Neural progenitor cell (in vitro differentiated cells): ENCODE measurements at regions not wholly inside any gene's neighbourhood (a gene's known extent, or its start where the extent isn't known, plus 50 kb on each side); places are given as distances from the start of the nearest gene placed in this dataset.

Experiments
- DNase-seq: peaks from one replicate; pipeline ENCODE4 v3.0.0-alpha.2; 2016; ENCODE audit warnings: low spot score
- H2AFZ ChIP-seq: fragments of 200-600 bp; sonication (generic); replicated peaks from 2 replicates; pipeline ENCODE4 v1.6.1; 2016; ENCODE audit warnings: antibody characterized with exemption
- H3F3A ChIP-seq: fragments of 200-600 bp; sonication (generic); 2 replicates; pipeline ENCODE4 v1.6.1; 2016; ENCODE audit warnings: antibody characterized with exemption, low read depth
- H3K27ac ChIP-seq: fragments of 200-600 bp; sonication (generic); 2 replicates; pipeline ENCODE4 v1.5.1; 2016; ENCODE audit warnings: mild to moderate bottlenecking
- H3K27me3 ChIP-seq: fragments of 200-600 bp; sonication (generic); 2 replicates; pipeline ENCODE4 v1.6.1; 2016; ENCODE audit warnings: mild to moderate bottlenecking, moderate library complexity
- H3K36me3 ChIP-seq: fragments of 200-600 bp; sonication (generic); 2 replicates; pipeline ENCODE4 v1.5.1; 2016
- H3K4me1 ChIP-seq: fragments of 200-600 bp; sonication (generic); 2 replicates; pipeline ENCODE4 v1.6.1; 2016; ENCODE audit warnings: mixed run types
- H3K4me2 ChIP-seq: fragments of 200-600 bp; sonication (generic); 2 replicates; pipeline ENCODE4 v1.6.1; 2016
- H3K4me3 ChIP-seq: fragments of 200-600 bp; sonication (generic); 2 replicates; pipeline ENCODE4 v1.5.1; 2016
- H3K79me2 ChIP-seq: fragments of 200-600 bp; sonication (generic); 2 replicates; pipeline ENCODE4 v1.6.1; 2016; ENCODE audit warnings: low read depth
- H3K9ac ChIP-seq: fragments of 200-600 bp; sonication (generic); 2 replicates; pipeline ENCODE4 v1.6.1; 2016
- H3K9me3 ChIP-seq: fragments of 200-600 bp; sonication (generic); 2 replicates; pipeline ENCODE4 v1.5.1; 2016; ENCODE audit warnings: low read depth
- H4K20me1 ChIP-seq: fragments of 200-600 bp; sonication (generic); 2 replicates; pipeline ENCODE4 v1.6.1; 2016; ENCODE audit warnings: low read depth
- H3K27ac Mint-ChIP-seq: 3 replicates; pipeline ENCODE4 v1.8.0; 2021; ENCODE audit warnings: mixed read lengths
- H3K27me3 Mint-ChIP-seq: 2 replicates; pipeline ENCODE4 v1.8.0; 2022; ENCODE audit warnings: low read depth, mild to moderate bottlenecking, inconsistent platforms, moderate library complexity, mixed read lengths; ENCODE audit not compliant: insufficient read depth
- H3K36me3 Mint-ChIP-seq: 3 replicates; pipeline ENCODE4 v1.8.0; 2021; ENCODE audit warnings: mixed read lengths
- H3K4me1 Mint-ChIP-seq: 3 replicates; pipeline ENCODE4 v1.8.0; 2021; ENCODE audit warnings: mixed read lengths
- H3K4me3 Mint-ChIP-seq: 3 replicates; pipeline ENCODE4 v1.8.0; 2021; ENCODE audit warnings: mild to moderate bottlenecking, moderate library complexity, mixed read lengths
- H3K9me3 Mint-ChIP-seq: 3 replicates; pipeline ENCODE4 v1.8.0; 2020; ENCODE audit warnings: mixed read lengths
- EZH2 ChIP-seq: fragments of 200-600 bp; sonication (generic); IDR thresholded peaks from 2 replicates; pipeline ENCODE4 v1.6.1; 2017; ENCODE audit warnings: antibody characterized with exemption, mild to moderate bottlenecking, moderate library complexity
- EZH2phosphoT487 ChIP-seq: fragments of 200-600 bp; sonication (generic); IDR thresholded peaks from 2 replicates; pipeline ENCODE4 v1.6.1; 2017; ENCODE audit warnings: antibody characterized with exemption
- TF ChIP-seq, protein P1 (sequence below): fragments of 200-600 bp; sonication (generic); IDR thresholded peaks from 2 replicates; pipeline ENCODE4 v1.5.1; 2017; ENCODE audit warnings: antibody characterized with exemption, mild to moderate bottlenecking

DNA sequence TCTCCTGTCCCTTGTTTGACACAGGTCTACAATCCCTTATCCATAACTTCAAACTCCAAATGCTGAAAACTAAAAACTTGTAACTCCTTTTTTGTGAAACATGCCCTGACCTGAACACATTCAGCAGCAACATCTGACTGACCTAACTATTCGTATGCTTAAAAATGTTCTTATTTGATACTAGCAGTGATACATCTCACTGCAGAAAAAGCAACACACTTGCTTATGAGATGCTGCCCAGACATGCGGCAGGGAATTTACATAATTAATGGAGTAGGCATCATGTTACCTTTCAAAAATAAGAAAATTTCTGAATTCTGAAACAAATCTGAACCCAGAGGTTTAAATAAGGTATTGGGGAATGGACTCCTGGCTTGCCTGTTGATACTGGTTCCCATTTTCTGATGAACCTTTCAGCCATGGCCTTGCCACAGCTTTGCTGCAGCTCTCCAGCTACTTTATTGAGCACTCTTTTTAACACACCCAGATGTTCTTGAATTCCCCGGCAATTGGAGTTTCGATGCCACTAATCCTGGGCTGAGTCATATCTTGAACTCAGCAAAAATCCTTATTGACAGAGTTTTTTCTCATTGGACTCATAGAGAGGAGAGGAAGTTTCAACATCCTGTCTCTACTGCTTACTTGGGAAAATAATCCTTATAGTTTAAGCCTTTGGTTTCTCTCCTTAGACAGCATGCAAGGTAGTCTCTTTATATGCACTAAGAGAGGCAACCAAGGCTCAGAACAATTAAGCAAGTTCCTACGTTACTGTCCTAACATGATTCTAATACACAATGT is 296.6 kb upstream of the LMCD1 start:
- no peak overlapping the region for H3K27ac ChIP-seq
- H3K4me3 ChIP-seq: no peak overlapping the region
- no peak overlapping the region for H3K4me3 Mint-ChIP-seq
- H3K36me3 Mint-ChIP-seq: no peaks in the 10 kb centered on the region
- no peak overlapping the region for H3K27ac Mint-ChIP-seq
- H3K36me3 ChIP-seq: no peaks in the 10 kb centered on the region
- H3K27me3 ChIP-seq: no peaks in the 10 kb centered on the region
- H4K20me1 ChIP-seq: no peaks in the 10 kb centered on the region
- H3K9me3 Mint-ChIP-seq: no peaks in the 10 kb centered on the region
- H3K79me2 ChIP-seq: no peaks in the 10 kb centered on the region
- no peaks in the 10 kb centered on the region for H3K9me3 ChIP-seq
- H3K4me1 Mint-ChIP-seq: peaks cover 22% of the 10 kb centered on the region
- H3K4me2 ChIP-seq: no peak overlapping the region
- DNase-seq: no peak
- no peaks in the 10 kb centered on the region for H3K4me1 ChIP-seq
- H3F3A ChIP-seq: no peaks in the 10 kb centered on the region
- H2AFZ ChIP-seq: no peak overlapping the region
- no peak overlapping the region for H3K9ac ChIP-seq
- TF ChIP-seq EZH2: no peak
- TF ChIP-seq, protein P1, sequence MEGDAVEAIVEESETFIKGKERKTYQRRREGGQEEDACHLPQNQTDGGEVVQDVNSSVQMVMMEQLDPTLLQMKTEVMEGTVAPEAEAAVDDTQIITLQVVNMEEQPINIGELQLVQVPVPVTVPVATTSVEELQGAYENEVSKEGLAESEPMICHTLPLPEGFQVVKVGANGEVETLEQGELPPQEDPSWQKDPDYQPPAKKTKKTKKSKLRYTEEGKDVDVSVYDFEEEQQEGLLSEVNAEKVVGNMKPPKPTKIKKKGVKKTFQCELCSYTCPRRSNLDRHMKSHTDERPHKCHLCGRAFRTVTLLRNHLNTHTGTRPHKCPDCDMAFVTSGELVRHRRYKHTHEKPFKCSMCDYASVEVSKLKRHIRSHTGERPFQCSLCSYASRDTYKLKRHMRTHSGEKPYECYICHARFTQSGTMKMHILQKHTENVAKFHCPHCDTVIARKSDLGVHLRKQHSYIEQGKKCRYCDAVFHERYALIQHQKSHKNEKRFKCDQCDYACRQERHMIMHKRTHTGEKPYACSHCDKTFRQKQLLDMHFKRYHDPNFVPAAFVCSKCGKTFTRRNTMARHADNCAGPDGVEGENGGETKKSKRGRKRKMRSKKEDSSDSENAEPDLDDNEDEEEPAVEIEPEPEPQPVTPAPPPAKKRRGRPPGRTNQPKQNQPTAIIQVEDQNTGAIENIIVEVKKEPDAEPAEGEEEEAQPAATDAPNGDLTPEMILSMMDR: no peak
- no peak for TF ChIP-seq EZH2phosphoT487
- peaks cover 4% of the 10 kb centered on the region for H3K27me3 Mint-ChIP-seq

DNA sequence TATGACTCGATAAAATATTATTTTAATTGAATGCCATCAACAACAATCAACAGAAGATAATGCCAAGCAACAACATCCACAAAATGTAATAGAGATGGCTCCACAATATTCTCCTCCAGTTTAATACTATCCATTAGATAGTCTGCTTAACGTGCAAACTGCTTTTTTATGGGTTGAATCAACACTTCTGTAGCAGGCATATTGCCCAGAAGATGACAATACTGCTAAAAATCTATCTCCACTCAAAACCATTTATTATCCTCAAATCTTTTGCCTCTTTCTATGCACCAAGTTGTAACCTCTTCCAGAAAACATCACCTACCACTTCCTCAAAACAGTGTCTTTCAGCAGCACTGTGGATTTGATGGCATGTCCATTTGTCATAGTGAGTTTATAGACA is 295.7 kb upstream of the LMCD1 start:
- Histone ChIP-seq H3K4me2 (no peak overlapping the region), H4K20me1 (no peaks in the 10 kb centered on the region)
- H3K27me3 Mint-ChIP-seq: peaks cover 4% of the 10 kb centered on the region

DNA sequence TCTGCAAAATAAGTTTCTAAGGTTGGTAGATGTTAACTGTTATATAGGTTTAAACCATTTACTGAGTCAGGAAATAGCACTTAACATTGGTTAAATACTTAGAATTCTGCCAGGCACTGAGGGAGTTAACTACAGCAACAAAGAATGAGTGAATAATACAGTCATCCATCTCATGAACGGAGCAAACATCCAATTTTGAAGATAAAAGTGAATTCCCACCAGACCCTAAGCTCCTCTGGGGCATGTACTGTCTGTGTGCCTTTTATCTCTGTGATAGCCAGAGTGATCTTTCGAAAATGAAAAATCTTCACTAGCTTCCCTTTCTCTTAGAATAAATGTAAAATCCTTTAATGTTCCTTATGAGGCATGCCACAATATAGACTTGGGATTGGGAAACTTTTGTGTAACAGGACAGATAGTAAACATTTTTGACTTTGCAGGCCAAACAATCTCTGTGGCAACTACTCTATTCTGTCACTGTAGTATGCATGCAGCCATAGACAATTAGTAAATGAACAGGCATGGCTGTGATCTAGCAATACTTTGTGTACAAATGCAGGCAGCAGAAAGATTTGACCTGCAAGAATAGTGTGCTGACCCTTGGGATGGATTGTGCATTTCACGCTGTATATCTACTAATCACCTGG is 294.5 kb upstream of the LMCD1 start:
- H3K27me3 ChIP-seq: no peaks in the 10 kb centered on the region
- Mint-ChIP-seq H3K9me3 (no peaks in the 10 kb centered on the region), H3K4me3 (no peak overlapping the region), H3K36me3 (no peaks in the 10 kb centered on the region), H3K27ac (no peak overlapping the region), H3K27me3 (peaks cover 4% of the 10 kb centered on the region), H3K4me1 (peaks cover 11% of the 10 kb centered on the region)
- no peaks in the 10 kb centered on the region for H4K20me1 ChIP-seq
- H3F3A ChIP-seq: no peaks in the 10 kb centered on the region
- no peak overlapping the region for H3K9ac ChIP-seq
- no peaks in the 10 kb centered on the region for H3K9me3 ChIP-seq
- H2AFZ ChIP-seq: no peak overlapping the region
- no peak overlapping the region for H3K4me2 ChIP-seq
- no peaks in the 10 kb centered on the region for H3K4me1 ChIP-seq
- no peak overlapping the region for H3K27ac ChIP-seq
- TF ChIP-seq EZH2phosphoT487 (no peak), EZH2 (no peak)
- TF ChIP-seq, protein P1: no peak
- H3K4me3 ChIP-seq: no peak overlapping the region
- H3K36me3 ChIP-seq: no peaks in the 10 kb centered on the region
- H3K79me2 ChIP-seq: no peaks in the 10 kb centered on the region
- no peak for DNase-seq

More for the DNA sequence above, 295.7 kb upstream of the LMCD1 start:
- TF ChIP-seq EZH2phosphoT487 (no peak), EZH2 (no peak)
- TF ChIP-seq, protein P1: no peak
- Histone ChIP-seq H3K4me3 (no peak overlapping the region), H3K9me3 (no peaks in the 10 kb centered on the region), H3K4me1 (no peaks in the 10 kb centered on the region), H2AFZ (no peak overlapping the region), H3K36me3 (no peaks in the 10 kb centered on the region), H3K27me3 (no peaks in the 10 kb centered on the region), H3F3A (no peaks in the 10 kb centered on the region), H3K27ac (no peak overlapping the region), H3K79me2 (no peaks in the 10 kb centered on the region), H3K9ac (no peak overlapping the region)
- H3K36me3 Mint-ChIP-seq: no peaks in the 10 kb centered on the region
- no peak overlapping the region for H3K4me3 Mint-ChIP-seq
- peaks cover 19% of the 10 kb centered on the region for H3K4me1 Mint-ChIP-seq
- H3K9me3 Mint-ChIP-seq: no peaks in the 10 kb centered on the region
- DNase-seq: no peak
- H3K27ac Mint-ChIP-seq: no peak overlapping the region
